Lung (tissue), 11 donors: ENCODE measurements at regions not wholly inside any gene's neighbourhood (a gene's known extent, or its start where the extent isn't known, plus 50 kb on each side); places are given as distances from the start of the nearest gene placed in this dataset.

Experiments
- ATAC-seq: fragments of 200-7000 bp; cut with Tn5 transposase; one replicate; pipeline ENCODE4 v1.9.1; 2020; ENCODE audit warnings: moderate number of reproducible peaks; ENCODE audit not compliant: insufficient read depth, low FRiP score
- DNase-seq, 3 donors: peaks; one replicate each; pipeline ENCODE4 v3.0.0-alpha.2; 2013 to 2017
- H3K27ac ChIP-seq, 2 donors: one replicate each; pipeline ENCODE4 v1.5.1; 2013; ENCODE audit warnings: mild to moderate bottlenecking in 2 of 2, moderate library complexity in 2 of 2, control low read depth in 1 of 2, inconsistent platforms in 1 of 2, low read depth in 1 of 2, low read length in 1 of 2
- H3K27me3 ChIP-seq, 3 donors: one replicate each; pipeline ENCODE4 v1.5.1; 2013; ENCODE audit warnings: low read length in 2 of 3; ENCODE audit not compliant: control insufficient read depth in 3 of 3, insufficient read depth in 3 of 3
- H3K36me3 ChIP-seq, 4 donors: one replicate each; pipeline ENCODE4 v1.5.1; 2013; ENCODE audit warnings: low read length in 4 of 4, mild to moderate bottlenecking in 1 of 4, moderate library complexity in 1 of 4; ENCODE audit not compliant: control insufficient read depth in 4 of 4, insufficient read depth in 4 of 4
- H3K4me1 ChIP-seq, 5 donors: one replicate each; pipeline ENCODE4 v1.5.1; 2013; ENCODE audit warnings: low read length in 5 of 5, mild to moderate bottlenecking in 2 of 5, moderate library complexity in 1 of 5; ENCODE audit not compliant: control insufficient read depth in 5 of 5, insufficient read depth in 5 of 5
- H3K4me3 ChIP-seq: one replicate; pipeline ENCODE4 v1.5.1; 2013; ENCODE audit warnings: mild to moderate bottlenecking, control low read depth, moderate library complexity
- H3K9ac ChIP-seq, 2 donors: one replicate each; pipeline ENCODE4 v1.5.1; 2013; ENCODE audit warnings: low read length in 2 of 2, control low read depth in 1 of 2; ENCODE audit not compliant: insufficient read depth in 1 of 2
- H3K9me3 ChIP-seq, 4 donors: one replicate each; pipeline ENCODE4 v1.5.1; 2013; ENCODE audit warnings: low read length in 3 of 4, mild to moderate bottlenecking in 1 of 4, moderate library complexity in 1 of 4; ENCODE audit not compliant: control insufficient read depth in 4 of 4, insufficient read depth in 3 of 4
- WGBS, 2 donors: extraction: QIAGEN DNeasy Blood & Tissue Kit; methylation state at CpG; one replicate each; pipeline ENCODE4 v1.1.7; 2013; 5-methylcytosine and 5-hydroxymethylcytosine counted together
- TF ChIP-seq, protein P1 (sequence below): IDR thresholded peaks from 2 replicates; pipeline ENCODE4 v1.5.1; 2012; ENCODE audit warnings: mild to moderate bottlenecking; ENCODE audit errors: control extremely low read depth, extremely low read depth
- donor health status: control.
- donor health status: control.
- donor health status: Bipolar disorder and iron deficiency.
- donor health status: healthy.
- donor health status: DM: yes; HTN: yes; CAD: no.

DNA sequence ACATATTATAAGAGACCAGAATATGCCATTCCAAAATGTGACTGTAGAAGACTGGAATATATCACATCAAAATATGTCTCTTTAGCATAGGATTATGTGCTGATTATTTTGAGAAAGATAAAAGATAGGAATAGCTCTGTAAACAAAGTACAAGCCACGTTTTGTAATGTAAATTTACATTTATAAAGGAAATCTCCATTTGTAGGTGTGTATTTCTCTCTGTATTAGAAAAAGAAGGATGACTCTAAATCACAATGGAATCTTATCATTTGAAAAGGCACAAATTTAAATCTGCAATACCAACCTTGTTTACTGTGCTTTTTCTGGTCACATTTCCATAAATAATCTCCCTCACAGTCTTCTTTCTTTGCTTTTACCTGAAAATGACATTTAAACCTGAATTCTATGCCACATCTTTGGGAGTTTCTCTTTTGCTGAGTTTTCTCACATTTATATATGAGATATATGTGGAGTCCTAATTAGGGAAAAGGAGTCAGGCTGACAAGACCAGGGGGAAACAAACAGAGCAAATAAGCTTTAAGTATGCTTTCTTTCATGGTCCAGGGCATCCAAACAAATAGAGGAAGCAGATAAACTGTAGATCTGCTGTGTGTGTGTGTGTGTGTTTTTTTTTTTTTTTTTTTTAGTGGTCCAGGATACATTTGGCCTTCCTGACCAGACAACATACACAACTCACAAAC lies 244.0 kb downstream of the CPXCR1 start:
- peaks cover 0 to 2% (median 0%) of the 10 kb centered on the region in 3 donors for H3K27me3 ChIP-seq
- H3K4me1 ChIP-seq, result no peaks in the 10 kb centered on the region
- DNase-seq (no peak), ATAC-seq (no peak)
- H3K36me3 ChIP-seq, result no peaks in the 10 kb centered on the region
- no peaks in the 10 kb centered on the region for H3K9me3 ChIP-seq
- TF ChIP-seq, protein P1, sequence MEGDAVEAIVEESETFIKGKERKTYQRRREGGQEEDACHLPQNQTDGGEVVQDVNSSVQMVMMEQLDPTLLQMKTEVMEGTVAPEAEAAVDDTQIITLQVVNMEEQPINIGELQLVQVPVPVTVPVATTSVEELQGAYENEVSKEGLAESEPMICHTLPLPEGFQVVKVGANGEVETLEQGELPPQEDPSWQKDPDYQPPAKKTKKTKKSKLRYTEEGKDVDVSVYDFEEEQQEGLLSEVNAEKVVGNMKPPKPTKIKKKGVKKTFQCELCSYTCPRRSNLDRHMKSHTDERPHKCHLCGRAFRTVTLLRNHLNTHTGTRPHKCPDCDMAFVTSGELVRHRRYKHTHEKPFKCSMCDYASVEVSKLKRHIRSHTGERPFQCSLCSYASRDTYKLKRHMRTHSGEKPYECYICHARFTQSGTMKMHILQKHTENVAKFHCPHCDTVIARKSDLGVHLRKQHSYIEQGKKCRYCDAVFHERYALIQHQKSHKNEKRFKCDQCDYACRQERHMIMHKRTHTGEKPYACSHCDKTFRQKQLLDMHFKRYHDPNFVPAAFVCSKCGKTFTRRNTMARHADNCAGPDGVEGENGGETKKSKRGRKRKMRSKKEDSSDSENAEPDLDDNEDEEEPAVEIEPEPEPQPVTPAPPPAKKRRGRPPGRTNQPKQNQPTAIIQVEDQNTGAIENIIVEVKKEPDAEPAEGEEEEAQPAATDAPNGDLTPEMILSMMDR, result no peak
- no peak overlapping the region for H3K4me3 ChIP-seq
- no peak overlapping the region for H3K9ac ChIP-seq
- WGBS, 2 donors, result 5 to 29% methylated on average over 1 of the region's 1 CpG
- H3K27ac ChIP-seq, result no peak overlapping the region

DNA sequence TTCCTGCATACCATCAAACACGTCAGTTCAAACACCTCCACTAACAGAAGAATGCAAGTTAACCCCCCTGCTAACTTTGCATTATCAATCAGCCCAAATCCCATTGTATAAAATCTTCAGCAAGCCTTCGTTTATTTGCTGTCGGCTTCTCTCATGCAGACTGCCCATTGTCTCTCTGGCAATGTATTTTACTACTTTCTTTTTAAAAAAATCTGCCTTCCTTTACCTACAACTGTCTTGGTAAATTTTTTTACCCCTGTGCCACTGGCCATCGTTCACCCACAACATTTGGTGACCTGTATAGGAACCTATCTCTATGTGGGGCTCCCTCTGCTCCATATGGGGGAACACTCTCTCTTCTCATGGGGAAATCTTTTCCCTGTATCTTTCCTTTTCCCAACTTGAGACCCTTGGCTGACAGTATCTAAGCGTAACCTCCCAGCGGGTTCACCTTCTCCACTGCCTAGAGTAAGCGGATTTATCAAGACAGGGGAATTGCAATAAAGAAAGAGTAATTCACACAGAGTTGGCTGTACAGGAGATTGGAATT lies 244.6 kb downstream of the CPXCR1 start:
- DNase-seq (no peak), ATAC-seq (no peak)
- H3K27me3 ChIP-seq, result peaks cover 0 to 2% (median 0%) of the 10 kb centered on the region in 3 donors
- no peak overlapping the region for H3K4me3 ChIP-seq
- no peaks in the 10 kb centered on the region for H3K9me3 ChIP-seq
- no peak overlapping the region for H3K27ac ChIP-seq
- H3K4me1 ChIP-seq, result no peaks in the 10 kb centered on the region
- TF ChIP-seq, protein P1, result no peak
- no peaks in the 10 kb centered on the region for H3K36me3 ChIP-seq
- H3K9ac ChIP-seq, result no peak overlapping the region
- WGBS, 2 donors, result 32 to 61% methylated on average over 7 of the region's 7 CpGs

- no peak for ATAC-seq
- TF ChIP-seq, protein P1, result no peak
- H3K9me3 ChIP-seq, result no peaks in the 10 kb centered on the region
- H3K4me3 ChIP-seq, result no peak overlapping the region
- H3K27ac ChIP-seq, result no peak overlapping the region
- peaks cover 0 to 2% (median 0%) of the 10 kb centered on the region in 3 donors for H3K27me3 ChIP-seq
- no peak overlapping the region for H3K9ac ChIP-seq
- H3K36me3 ChIP-seq, result no peaks in the 10 kb centered on the region
- DNase-seq, result no peak
- no peaks in the 10 kb centered on the region for H3K4me1 ChIP-seq
Observed at GRCh38 chrX:89021964-89022363, 274.9 kb downstream of the CPXCR1 start.
